Caco-2 (cell line): ENCODE measurements at regions not wholly inside any gene's neighbourhood (a gene's known extent, or its start where the extent isn't known, plus 50 kb on each side); places are given as distances from the start of the nearest gene placed in this dataset.

ENCODE experiments used
- BruUV-seq: library from RNA; stranded (reverse); fragments of 400-500 nt; replicated peaks from 2 replicates; lab custom pipeline; 2021; lab: Mats Ljungman, UMichigan
- CTCF ChIA-PET: fragments of 300-600 bp; sonication (Branson Sonifier 250); formaldehyde crosslinking; loops from one replicate; lab custom pipeline; 2022; ENCODE audit warnings: antibody characterized with exemption; lab: Charles Lee
- POLR2A ChIA-PET: fragments of 300-600 bp; sonication (Branson Sonifier 250); formaldehyde crosslinking; loops from one replicate; lab custom pipeline; 2022; ENCODE audit warnings: antibody characterized with exemption; lab: Charles Lee
- DNase-seq, 2 experiments: peaks; one replicate each; pipeline versions ENCODE4 v3.0.0 to v3.0.0-alpha.2; 2020 to 2022
- H3K27me3 ChIP-seq: replicated peaks from 2 replicates; pipeline ENCODE4 v1.6.0; 2011; ENCODE audit warnings: low read length; ENCODE audit not compliant: control insufficient read depth, insufficient read depth
- H3K36me3 ChIP-seq: 2 replicates; pipeline ENCODE4 v1.5.1; 2011; ENCODE audit warnings: low read length; ENCODE audit not compliant: control insufficient read depth, insufficient read depth
- H3K4me1 ChIP-seq: fragments of 250-450 bp; sonication (Bioruptor Pico); 2 replicates; pipeline ENCODE4 v1.5.1; 2020; ENCODE audit warnings: mild to moderate bottlenecking
- H3K4me3 ChIP-seq: 2 replicates; pipeline ENCODE4 v1.5.1; 2011; ENCODE audit warnings: low read depth, mild to moderate bottlenecking, control low read depth, low read length
- H3K9me3 ChIP-seq: fragments of 250-450 bp; sonication (Bioruptor Pico); 2 replicates; pipeline ENCODE4 v1.5.1; 2020; ENCODE audit warnings: mild to moderate bottlenecking, moderate library complexity
- H3K27ac Mint-ChIP-seq: one replicate; pipeline ENCODE4 v1.8.0; 2022; ENCODE audit warnings: mixed read lengths; ENCODE audit not compliant: unreplicated experiment
- H3K27me3 Mint-ChIP-seq: one replicate; pipeline ENCODE4 v1.8.0; 2022; ENCODE audit warnings: mixed read lengths; ENCODE audit not compliant: insufficient read depth, unreplicated experiment
- H3K36me3 Mint-ChIP-seq: one replicate; pipeline ENCODE4 v1.8.0; 2022; ENCODE audit warnings: mild to moderate bottlenecking, mixed read lengths; ENCODE audit not compliant: insufficient read depth, unreplicated experiment
- H3K4me1 Mint-ChIP-seq: one replicate; pipeline ENCODE4 v1.8.0; 2022; ENCODE audit warnings: low read depth, mixed read lengths; ENCODE audit not compliant: unreplicated experiment
- H3K4me3 Mint-ChIP-seq: one replicate; pipeline ENCODE4 v1.8.0; 2022; ENCODE audit warnings: mild to moderate bottlenecking, moderate library complexity, mixed read lengths; ENCODE audit not compliant: unreplicated experiment
- H3K9me3 Mint-ChIP-seq: one replicate; pipeline ENCODE4 v1.8.0; 2022; ENCODE audit warnings: mixed read lengths; ENCODE audit not compliant: unreplicated experiment
- intact Hi-C: fragments of 100-400 bp; cut with micrococcal nuclease; formaldehyde crosslinking; loops from one replicate; pipeline ENCODE4 v1.10.0; 2022; ENCODE audit not compliant: unreplicated experiment
- TF ChIP-seq, protein P1 (sequence below), 2 experiments: fragments of 200-600 bp in 1 of 2; IDR thresholded peaks; 1 replicate in 1 of 2; 2 replicates in 1 of 2; pipeline versions ENCODE4 v1.5.1 to v1.8.0; 2011 to 2022; ENCODE audit warnings: antibody characterized with exemption in 1 of 2, control low read depth in 1 of 2, inconsistent platforms in 1 of 2, low read depth in 1 of 2, low read length in 1 of 2, mild to moderate bottlenecking in 1 of 2, moderate library complexity in 1 of 2; ENCODE audit not compliant: insufficient read depth in 1 of 2, severe bottlenecking in 1 of 2, unreplicated experiment in 1 of 2

DNA sequence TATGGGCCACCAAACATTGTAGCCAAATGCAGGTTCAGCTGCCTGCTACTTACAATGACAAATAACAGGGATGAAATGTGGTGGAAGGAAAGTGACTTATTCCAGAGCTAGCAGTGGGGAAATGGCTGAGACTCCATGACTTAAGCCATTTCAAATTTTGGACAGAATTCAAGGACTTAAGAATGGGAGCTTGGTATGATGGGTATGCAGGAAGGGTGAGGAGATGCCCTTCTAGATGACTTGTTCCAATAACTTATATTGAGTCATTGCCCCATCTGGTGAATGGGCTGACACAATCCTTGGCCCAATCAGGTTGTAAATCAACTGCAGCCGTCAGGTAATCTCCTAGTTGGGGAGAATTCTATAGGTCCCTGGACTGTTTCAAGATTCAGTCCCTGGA is 230.7 kb upstream of the SGCD start:
- H3K27ac Mint-ChIP-seq = no peak overlapping the region
- no peak overlapping the region for H3K4me3 Mint-ChIP-seq
- no peaks in the 10 kb centered on the region for H3K4me1 ChIP-seq
- CTCF ChIA-PET = no interaction called here
- DNase-seq = no peak
- no peaks in the 10 kb centered on the region for H3K36me3 ChIP-seq
- BruUV-seq = no TSS peak
- no peaks in the 10 kb centered on the region for H3K9me3 Mint-ChIP-seq
- TF ChIP-seq, protein P1, sequence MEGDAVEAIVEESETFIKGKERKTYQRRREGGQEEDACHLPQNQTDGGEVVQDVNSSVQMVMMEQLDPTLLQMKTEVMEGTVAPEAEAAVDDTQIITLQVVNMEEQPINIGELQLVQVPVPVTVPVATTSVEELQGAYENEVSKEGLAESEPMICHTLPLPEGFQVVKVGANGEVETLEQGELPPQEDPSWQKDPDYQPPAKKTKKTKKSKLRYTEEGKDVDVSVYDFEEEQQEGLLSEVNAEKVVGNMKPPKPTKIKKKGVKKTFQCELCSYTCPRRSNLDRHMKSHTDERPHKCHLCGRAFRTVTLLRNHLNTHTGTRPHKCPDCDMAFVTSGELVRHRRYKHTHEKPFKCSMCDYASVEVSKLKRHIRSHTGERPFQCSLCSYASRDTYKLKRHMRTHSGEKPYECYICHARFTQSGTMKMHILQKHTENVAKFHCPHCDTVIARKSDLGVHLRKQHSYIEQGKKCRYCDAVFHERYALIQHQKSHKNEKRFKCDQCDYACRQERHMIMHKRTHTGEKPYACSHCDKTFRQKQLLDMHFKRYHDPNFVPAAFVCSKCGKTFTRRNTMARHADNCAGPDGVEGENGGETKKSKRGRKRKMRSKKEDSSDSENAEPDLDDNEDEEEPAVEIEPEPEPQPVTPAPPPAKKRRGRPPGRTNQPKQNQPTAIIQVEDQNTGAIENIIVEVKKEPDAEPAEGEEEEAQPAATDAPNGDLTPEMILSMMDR (IDR thresholded peaks at IDR 0.05; ENCODE audit: insufficient read depth in 1 of 2, low read depth in 1 of 2, low read length in 1 of 2, severe bottlenecking in 1 of 2, unreplicated experiment in 1 of 2) = no peak
- H3K36me3 Mint-ChIP-seq = no peaks in the 10 kb centered on the region
- H3K9me3 ChIP-seq = peaks cover 10% of the 10 kb centered on the region
- H3K4me3 ChIP-seq = no peak overlapping the region
- H3K27me3 Mint-ChIP-seq = no peaks in the 10 kb centered on the region
- POLR2A ChIA-PET = no interaction called here
- H3K4me1 Mint-ChIP-seq = no peaks in the 10 kb centered on the region
- no peaks in the 10 kb centered on the region for H3K27me3 ChIP-seq
- intact Hi-C loops = no loop called here

DNA sequence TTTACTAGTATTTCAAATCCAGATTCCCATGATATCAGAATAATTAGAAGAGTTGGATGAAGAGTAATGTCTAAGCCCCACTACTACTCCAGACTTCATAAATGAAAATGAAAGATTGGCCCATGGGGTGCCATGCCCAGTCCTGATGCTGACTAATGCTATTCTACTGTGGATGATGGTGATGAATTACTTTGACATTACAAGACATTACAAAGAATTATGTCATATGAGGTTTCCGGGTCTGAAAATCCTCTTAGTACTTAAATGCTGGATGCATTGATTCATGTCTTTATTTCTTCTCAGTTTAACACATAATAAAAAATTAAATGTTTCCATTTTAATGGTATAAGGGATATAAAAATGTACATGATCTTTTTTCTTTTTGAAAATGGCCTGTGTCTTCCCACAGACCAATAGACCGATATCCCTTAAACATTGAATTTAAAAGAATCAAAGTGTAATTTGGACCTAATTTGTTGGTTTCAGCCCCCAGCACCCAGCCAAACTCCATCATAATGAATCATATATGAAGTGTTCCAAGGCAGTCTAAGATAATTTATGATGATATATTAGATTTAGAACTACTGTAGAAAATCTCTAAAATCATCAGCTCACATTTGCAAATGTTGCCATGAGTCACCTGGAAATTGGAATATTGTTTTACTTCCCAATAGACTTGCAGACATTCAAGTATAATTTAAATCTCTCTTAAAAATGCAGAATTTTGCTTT is 223.6 kb upstream of the SGCD start:
- Histone ChIP-seq H3K9me3 (no peaks in the 10 kb centered on the region), H3K36me3 (no peaks in the 10 kb centered on the region), H3K4me3 (no peak overlapping the region), H3K4me1 (no peaks in the 10 kb centered on the region), H3K27me3 (no peaks in the 10 kb centered on the region)
- no peak for DNase-seq
- Mint-ChIP-seq H3K9me3 (no peaks in the 10 kb centered on the region), H3K4me1 (no peaks in the 10 kb centered on the region), H3K27me3 (no peaks in the 10 kb centered on the region), H3K4me3 (no peak overlapping the region), H3K27ac (no peak overlapping the region), H3K36me3 (no peaks in the 10 kb centered on the region)
- ChIA-PET POLR2A (no interaction called here), CTCF (no interaction called here)
- BruUV-seq = no TSS peak
- intact Hi-C loops = no loop called here
- TF ChIP-seq, protein P1 (IDR thresholded peaks at IDR 0.05; ENCODE audit: insufficient read depth in 1 of 2, low read depth in 1 of 2, low read length in 1 of 2, severe bottlenecking in 1 of 2, unreplicated experiment in 1 of 2) = no peak

DNA sequence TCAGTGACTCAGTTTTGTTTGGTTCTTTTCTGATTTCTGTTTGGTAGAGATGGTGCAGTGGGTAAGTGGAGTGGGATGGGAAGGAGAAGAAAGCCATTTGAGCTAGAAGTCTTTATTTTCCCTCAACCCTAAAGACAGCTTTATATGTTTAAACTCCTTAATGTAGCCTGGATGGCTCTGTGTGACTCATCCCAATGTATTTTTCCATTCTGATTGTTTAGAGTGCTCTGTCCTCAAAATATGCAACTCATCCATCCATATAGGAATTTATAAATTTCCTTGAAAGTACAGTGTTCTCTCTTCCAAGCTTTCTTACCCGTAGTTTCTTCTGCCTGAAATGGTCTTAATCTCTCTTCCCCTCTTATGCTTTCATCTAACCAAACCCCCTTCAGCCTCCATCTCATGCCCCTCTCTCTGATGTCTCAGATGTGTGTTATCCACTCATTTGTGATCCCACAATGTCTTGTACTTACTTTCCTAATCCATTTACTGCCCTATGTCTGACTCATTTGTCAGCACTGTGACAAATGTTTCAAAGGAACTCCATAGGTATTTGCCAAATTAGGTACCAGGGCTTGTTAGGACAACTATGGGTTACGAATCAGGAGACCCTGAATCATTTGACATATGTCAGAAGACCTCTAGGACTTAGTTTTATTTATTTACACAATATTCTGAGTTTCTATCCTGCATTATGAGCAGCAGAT is 217.5 kb upstream of the SGCD start:
- no peak overlapping the region for H3K4me3 ChIP-seq
- BruUV-seq = no TSS peak
- no peaks in the 10 kb centered on the region for H3K36me3 ChIP-seq
- POLR2A ChIA-PET = no interaction called here
- DNase-seq = no peak
- H3K9me3 ChIP-seq = no peaks in the 10 kb centered on the region
- no peaks in the 10 kb centered on the region for H3K27me3 Mint-ChIP-seq
- peaks cover 7% of the 10 kb centered on the region for H3K4me1 Mint-ChIP-seq
- TF ChIP-seq, protein P1 (IDR thresholded peaks at IDR 0.05; ENCODE audit: insufficient read depth in 1 of 2, low read depth in 1 of 2, low read length in 1 of 2, severe bottlenecking in 1 of 2, unreplicated experiment in 1 of 2) = no peak
- H3K4me3 Mint-ChIP-seq = no peak overlapping the region
- intact Hi-C loops = no loop called here
- H3K36me3 Mint-ChIP-seq = no peaks in the 10 kb centered on the region
- H3K4me1 ChIP-seq = no peaks in the 10 kb centered on the region
- CTCF ChIA-PET = no interaction called here
- peak overlapping the region; percentile 18 for H3K27ac Mint-ChIP-seq
- no peaks in the 10 kb centered on the region for H3K27me3 ChIP-seq
- no peaks in the 10 kb centered on the region for H3K9me3 Mint-ChIP-seq
